GM18870 (cell line): ENCODE measurements at regions not wholly inside any gene's neighbourhood (a gene's known extent, or its start where the extent isn't known, plus 50 kb on each side); places are given as distances from the start of the nearest gene placed in this dataset.

Source experiments
- ATAC-seq: cut with Tn5 transposase; IDR thresholded peaks from one replicate; pipeline ENCODE4 v1.9.1; 2021; ENCODE audit warnings: moderate library complexity; ENCODE audit not compliant: unreplicated experiment

DNA sequence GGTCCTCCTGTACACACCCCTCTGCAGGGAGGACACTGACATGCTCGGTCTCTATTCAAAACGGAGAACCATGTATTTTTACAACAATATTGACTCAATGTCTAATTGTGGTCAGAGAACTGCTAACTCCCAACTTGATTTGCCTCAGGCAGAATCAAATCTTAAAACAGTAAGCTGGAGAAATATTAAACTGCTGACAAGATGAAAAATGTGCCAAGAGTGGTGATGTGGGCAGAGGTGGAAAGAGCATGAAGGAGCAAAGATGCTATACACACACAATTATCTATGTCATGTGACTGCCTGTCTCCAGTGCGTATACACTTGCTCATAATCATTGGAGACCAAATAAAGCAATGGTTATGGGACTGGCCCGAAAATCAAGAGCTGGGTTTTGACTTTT, 556.1 kb upstream of the ZNF608 start:
- ATAC-seq, result no peak

DNA sequence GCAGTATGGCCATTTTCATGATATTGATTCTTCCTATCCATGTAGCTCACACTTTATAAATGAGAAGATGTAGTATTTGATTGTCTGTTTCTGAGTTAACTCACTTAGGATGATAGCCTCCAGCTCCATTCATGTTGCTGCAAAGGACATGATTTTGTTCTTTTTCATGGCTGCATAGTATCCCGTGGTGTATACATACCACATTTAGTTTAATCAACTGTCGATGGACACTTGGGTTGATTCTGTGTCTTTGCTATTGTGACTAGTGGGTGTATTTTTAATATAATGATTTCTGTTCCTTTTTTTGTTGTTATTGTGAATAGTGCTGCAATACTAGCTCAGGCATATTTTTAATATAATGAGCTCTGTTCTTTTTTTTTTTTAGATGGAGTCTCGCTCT, 560.3 kb upstream of the ZNF608 start:
- ATAC-seq, result no peak

DNA sequence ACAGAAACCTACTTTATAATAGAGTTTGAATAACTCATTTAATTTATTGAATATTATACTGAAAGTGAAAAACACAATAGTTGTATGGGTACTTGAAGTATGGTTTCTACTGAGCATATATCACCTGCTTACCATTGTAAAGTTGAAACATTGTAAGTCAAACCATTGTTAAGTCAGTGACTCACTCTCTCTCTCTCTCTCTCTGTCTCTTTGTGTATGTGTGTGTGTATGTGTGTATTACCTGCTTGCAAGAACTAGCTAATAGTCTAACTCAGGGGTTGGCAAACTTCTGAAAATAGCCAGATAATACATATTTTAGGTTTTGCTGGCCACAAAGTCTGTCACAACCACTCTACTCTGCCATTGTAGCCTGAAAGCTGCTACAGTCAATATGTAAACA, 564.3 kb upstream of the ZNF608 start:
- no peak for ATAC-seq

DNA sequence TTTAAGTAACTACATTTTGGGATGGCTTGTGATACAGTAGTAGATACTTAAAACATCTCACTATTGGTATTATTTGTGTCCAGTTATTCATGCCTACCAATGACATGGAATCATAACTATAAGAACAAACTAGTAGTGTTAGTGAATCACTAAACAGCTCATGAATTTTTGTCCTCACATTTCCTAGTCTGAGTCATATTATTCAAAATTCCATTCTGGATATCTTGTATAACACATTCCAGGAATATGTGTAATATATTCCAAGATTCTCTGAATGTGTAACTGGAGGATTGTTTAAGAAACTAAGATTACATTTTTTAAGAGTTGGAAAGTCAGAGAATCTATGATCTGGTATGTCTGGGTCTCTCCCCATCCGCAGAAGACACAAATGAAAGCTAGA, 565.3 kb upstream of the ZNF608 start:
- no peak for ATAC-seq

DNA sequence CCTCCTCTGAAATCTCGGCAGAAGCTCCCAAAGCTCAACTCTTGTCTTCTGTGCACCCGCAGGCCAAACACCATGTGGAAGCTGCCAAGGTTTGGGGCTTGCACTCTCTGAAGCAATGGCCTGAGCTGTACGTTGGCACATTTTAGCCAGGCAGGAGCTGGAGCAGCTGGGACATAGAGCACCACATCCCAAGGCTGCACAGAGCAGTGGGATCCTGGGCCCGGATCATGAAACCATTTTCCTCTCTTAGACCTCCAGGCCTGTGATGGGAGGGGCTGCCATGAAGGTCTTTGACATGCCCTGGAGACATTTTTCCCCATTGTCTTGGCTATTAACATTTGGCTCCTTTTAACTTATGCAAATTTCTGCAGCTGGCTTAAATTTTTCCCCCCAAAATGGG, 567.1 kb upstream of the ZNF608 start:
- no peak for ATAC-seq

DNA sequence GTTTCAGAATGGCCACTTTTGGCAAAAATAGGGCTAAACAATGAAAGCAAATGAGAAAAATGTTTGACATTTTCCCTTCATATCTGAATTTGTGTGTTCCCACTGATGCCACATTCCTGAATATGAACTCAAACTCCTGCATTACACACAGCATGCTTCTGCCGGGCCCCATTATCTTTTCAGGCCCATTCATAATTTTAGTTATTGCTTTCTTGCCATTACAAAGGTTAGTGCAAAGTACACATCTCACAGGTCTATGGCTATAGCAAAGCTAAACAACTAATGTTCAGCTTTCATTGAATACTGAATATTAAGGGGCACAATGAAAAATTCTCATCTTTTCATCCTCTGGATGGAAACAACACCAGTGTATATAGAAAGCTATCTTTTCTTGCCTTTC, 568.9 kb upstream of the ZNF608 start:
- no peak for ATAC-seq

DNA sequence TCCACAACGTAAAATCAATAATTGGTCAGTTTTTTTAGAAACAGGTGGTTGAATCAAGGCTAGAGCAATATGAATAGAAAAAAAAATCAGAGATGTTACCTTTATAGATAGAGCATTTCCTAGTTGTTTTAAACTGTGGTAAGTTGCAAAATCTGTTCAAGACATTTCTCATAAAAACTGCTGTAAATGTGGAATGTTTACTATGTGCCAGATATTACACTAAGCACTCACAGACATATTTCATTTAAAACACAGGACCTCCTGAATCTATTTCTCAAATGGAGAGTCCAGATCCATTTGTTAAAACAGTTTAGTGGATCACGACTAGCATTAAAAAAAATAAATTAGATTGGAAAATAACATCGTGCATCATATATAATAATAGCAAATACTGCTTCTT, 570.0 kb upstream of the ZNF608 start:
- no peak for ATAC-seq

DNA sequence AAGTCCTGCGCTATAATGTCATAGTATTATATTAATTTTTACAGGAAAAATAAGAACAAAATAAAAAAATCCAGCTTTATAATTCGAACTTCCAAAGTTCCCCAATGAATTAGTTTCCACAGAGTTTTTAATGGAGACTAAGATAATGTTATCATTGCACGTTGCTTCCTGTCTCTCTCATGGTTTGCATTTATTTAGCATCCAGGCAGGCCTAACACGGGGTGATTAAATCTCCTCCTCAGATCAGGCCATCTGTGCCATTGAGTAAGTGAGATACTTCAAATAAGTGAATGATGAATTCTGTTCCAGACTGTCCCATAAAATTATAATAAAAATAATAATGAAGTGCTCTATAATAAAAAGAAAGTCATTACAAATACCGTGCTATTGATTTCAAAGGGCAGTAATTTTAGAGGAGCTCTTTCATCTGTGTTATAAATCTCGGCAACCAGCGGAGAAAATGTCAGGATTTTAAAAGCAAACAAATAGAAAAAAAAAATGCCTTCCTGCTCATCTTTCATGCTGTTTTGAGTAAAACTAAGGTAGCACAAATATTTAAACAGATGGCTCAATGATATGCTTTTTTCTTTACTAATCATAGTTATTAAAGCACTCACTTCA, 570.6 kb upstream of the ZNF608 start:
- no peak for ATAC-seq

DNA sequence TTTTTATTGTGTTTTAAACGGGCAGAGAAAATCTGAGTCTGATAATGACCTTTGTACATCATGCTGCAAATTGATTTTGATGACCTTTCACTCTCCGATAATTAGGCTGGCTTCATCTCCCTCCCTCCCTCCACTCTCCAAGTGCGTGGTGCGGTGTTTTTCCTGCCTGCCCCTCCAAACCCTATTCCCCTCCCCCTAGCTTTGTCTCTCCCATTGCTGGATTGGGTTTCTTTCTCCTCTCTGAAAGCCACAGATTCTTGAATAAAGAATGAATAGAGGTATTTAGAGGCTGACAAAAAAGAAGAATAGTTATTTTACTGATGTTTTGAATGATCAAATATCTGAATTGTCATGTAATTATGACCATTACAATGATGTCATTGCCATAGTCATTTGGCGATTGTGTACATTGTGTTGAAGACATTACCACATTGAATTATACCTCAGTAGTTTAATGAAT, 571.1 kb upstream of the ZNF608 start:
- no peak for ATAC-seq

DNA sequence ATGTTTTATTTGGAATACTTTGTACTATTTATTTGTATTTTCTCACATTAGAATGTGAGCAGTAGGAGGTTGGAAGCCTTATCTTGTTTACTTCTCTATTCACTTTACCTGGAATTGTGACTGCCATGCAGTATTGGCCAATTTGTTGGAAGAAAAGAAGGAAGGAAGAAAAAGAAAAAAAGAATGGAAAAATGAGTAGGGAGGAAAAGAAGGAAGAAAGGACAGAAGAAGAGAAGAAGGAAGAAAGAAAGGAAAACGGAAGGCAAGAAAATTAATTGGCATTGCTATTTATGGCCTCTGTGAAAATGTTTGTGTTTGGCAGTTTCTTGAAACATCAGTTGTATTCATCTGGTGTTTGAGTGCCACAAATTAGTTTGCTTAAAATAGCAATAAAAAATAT, 575.2 kb upstream of the ZNF608 start:
- no peak for ATAC-seq

DNA sequence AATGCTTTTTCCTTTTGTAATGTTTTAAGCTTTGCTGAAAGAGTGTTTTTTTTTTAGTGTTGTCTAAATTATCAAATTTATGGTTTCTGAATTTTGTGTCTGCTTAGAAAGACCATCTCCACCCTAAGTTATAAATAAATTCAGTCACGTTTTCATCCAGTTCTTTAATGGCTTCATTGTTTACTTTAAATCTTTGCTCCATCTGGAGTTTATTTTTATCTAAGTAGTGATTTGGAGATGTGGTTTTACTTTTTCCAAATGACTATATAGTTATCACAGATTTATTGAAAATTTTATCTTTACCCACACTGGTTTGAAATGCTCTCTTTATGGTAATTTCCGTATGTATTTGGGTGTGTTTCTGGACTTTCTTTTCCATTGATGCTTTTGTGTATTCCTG, 577.2 kb upstream of the ZNF608 start:
- ATAC-seq, result no peak

DNA sequence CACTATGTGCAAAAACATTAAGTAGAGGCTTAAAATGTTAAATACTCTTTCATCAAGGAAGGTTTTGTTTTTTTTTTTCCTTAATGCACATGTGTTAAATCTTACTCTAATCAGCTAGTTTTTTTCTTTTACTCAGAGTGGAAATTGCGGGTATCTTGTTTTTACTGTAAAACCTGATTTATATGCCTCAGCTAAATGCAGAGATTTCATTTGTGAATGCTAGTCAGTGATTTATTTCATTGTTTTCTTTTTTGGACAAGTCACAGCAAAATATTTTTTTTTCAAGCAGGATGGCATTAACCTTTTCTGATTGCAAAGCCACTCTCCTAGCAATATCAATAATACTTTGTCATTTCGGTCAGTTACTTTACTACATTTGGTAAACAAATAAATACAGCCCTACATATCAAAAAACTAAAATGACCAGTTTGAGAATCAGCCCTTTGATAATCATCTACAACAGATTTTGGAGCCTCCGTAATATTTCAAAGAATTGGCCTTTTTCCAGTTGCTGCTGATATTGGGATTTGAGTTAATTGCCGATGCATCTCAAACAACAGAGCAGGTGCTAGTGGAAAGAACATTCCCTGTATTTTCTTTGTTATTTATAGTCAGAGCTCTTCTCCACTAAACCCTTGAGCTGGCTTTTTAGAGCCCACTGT, 579.2 kb upstream of the ZNF608 start:
- no peak for ATAC-seq

DNA sequence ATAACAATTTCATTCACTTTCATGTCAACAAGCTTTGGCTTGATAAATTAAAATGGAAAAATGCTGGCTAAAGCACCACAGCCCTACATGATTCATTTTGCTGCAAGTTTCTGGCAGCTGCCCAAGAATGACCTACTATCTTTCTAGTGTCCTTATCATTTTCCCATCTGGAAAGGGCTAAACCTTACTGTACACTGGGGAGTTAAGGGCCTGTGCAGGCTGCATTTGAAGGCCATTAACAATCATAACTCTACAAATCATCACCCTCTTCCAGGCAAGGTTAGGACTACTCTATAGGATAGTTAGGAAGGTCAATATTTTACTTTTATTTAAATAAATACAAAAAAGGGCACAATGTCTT, 579.7 kb upstream of the ZNF608 start:
- ATAC-seq, result no peak

DNA sequence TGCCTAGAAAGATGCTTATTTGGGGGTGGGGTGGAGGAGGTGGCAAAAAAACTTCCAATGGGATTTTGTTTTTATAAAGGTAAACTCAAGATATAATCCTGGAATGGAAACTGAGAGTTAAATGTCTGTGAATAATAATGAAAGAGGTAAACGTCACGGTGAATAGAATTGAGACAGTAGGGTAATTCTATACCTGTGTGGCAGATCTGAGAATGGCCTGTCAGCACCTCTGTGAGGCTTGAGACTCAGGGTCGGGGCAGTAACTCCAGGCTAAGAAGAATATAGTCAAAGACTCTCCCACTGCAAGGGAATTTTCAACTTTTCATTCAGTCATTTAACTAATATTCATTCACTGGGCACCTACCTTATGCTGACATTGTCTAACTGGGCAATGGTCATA, 581.2 kb upstream of the ZNF608 start:
- ATAC-seq, result no peak

DNA sequence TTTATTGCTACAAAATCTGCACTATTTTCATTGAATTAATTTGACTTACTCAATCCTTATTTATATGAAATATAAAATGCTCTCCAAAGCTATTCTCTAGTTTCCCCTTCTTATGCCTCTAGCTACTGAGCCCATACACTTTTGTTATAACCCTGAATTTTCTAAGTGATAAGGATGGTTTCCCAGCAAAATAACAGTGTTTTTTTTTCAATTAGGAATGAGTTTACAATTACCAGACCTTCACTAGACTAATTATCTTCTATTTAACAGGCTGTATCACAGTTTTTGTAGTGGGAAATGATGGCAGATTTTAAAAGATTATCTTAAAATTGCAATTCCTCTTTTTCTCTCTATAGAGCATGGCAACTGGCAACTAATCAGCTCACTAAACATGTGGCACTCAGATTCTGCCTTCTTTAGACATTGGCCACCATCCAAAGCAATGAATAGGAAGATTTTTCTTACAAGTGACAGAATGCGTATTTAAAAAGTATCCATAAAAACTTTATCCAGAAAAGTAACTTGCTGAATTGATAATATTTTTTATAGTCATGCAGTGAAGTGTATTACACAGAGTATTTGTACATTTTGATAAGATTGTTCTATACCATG, 585.7 kb upstream of the ZNF608 start:
- ATAC-seq, result no peak

DNA sequence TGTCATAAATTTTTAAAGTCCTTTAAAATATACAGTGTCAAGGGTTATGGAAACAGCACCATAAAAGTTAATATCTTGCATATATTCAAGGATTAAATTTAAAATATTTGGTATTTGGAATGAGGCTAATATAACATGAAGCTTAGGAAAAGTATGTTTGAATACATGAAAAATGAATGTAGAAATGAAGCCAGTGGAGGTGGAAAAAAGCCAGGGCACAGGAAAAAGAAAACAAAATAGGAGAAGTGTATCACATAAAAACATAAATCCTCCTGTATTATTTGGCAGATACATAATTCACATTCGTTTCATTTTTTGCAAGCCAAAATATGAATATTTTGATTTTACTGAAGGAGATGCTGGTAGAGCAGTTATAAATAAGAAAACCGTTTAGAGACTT, 587.0 kb upstream of the ZNF608 start:
- ATAC-seq, result no peak

DNA sequence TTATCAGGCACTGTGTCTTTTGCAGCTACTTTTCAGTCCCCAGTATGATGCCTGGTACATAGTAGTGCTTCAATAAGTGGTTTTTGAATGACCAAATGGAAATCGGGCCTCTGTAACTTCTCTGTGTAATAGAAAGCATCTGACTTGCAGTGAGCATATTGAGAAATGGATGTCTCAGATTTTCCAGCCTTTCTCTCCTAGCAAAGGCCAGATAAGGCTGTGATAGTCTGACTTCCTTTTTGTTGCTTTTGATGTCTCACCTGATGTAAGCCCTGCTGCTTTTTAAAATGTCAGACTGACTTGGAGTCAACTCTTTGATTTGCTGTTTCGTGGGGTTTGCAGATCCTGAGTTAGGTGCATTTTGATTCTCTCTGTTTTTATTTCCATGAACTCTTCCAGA, 590.0 kb upstream of the ZNF608 start:
- ATAC-seq, result no peak

DNA sequence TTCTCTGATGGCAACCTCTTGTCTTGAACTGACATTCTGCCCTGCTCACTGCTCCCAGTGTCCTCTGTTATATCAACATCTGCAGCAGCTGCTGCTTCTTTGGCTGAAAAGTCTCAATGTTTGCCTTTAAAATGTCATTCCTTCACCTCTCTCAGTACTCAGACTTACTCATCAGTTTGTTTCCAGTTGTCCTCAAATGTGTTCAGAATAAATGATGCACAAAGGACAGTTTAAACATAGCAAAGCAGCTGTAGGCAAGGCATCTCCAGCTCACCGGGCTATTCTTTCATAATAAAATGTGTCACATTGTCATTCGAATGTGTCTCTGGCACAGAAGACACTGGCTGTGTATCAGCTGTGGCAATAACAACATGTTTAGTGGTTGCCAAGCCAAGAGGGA, 590.9 kb upstream of the ZNF608 start:
- ATAC-seq, result no peak

DNA sequence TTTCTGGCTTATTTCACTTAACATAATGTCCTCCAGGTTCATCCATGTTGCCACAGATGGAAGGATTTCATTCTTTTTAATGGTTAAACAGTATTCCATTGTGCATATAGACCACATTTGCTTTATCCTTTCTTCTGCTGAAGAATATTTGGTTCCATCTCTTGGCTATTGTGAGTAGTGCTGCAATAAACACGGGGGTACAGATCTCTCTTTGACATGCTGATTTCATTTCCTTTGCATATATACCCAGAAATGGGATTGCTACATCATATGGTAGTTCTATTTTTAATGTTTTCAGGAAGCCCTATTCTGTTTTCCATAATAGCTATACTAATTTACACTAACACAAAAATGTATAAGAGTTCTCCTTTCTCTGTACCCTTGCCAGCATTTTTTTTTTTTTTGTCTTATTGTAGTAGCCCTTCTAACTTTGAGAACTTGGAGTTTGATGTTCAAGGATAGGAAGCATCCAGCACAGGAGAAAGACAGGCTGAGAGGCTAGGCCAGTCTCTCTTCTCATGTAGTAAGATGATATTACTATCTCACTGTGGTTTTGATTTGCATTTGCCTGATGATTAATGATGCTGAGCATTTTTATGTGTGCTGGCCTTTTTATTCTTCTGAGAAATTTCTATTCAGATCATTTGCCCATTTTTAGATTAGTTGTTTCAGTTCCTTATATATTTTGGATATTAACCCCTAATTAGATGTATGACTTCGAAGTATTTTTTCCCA, 592.2 kb upstream of the ZNF608 start:
- ATAC-seq, result no peak

DNA sequence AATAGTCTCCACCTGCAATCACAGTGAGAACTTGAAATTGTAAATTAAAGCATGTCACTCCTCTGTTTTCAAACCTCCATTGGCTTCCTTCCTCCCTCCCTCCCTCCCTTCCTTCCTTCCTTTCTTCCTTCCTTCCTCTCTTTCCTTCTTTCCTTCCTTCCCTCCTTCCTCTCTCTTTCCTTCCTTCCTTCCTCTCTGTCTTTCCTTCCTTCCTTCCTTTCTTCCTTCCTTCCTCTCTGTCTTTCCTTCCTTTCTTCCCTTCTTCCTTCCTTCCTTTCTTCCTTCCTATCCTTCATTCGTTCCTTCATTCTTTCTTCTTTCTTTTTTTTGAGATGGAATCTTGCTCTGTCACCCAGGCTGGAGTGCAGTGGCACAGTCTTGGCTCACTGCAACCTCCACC, 595.0 kb upstream of the ZNF608 start:
- no peak for ATAC-seq

DNA sequence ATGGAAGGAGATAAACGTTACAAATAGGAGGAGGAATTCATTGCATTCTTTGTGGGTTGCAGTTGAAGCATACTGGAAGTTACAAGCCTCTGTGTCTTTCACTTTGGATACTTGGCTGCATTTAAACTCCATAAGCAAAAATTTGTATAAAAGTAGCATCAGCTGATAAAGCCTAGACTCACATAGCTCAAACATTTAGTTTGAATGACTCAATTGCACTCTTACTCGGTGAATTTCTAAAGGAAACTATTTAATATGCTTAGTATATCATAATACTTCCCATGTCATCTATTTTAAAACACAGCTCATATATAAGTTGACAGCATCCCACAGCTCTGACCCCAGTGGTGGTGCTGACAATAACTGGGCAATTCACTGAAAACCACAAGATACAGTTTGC, 596.6 kb upstream of the ZNF608 start:
- ATAC-seq, result no peak

DNA sequence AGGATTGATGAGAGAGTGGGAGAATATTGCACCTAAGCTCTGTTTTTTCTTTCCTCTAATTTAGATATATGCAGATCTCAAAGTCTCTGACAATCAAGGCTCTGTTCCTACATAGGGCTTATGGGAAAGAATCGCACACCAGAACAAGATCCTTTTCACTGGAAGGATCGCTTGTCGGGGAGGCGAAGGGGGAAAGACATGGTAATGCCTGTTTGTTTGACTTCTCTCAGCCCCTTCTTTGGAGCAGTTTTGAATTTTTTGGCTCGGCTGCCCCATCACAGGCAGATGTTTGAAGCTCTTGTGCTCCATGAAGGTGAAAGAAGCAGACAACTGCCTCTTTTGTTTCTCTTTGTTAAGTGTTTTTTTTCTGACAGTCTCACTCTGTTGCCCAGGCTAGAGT, 599.9 kb upstream of the ZNF608 start:
- no peak for ATAC-seq
